Coronary artery (tissue), 2 donors: ENCODE measurements at regions not wholly inside any gene's neighbourhood (a gene's known extent, or its start where the extent isn't known, plus 50 kb on each side); places are given as distances from the start of the nearest gene placed in this dataset.

Experiments
- DNase-seq: peaks from one replicate; pipeline ENCODE4 v3.0.0-alpha.2; 2017; ENCODE audit warnings: low spot score
- H3K27ac ChIP-seq, 2 donors: fragments of 200-600 bp; sonication (generic); one replicate each; pipeline ENCODE4 v1.5.1; 2016 to 2019
- H3K4me3 ChIP-seq: fragments of 200-600 bp; sonication (generic); 2 replicates; pipeline ENCODE4 v1.5.1; 2016; ENCODE audit warnings: mild to moderate bottlenecking, moderate library complexity
- TF ChIP-seq, protein P1 (sequence below): fragments of 200-600 bp; sonication (generic); IDR thresholded peaks from one replicate; pipeline ENCODE4 v1.5.1; 2019; ENCODE audit warnings: antibody characterized with exemption

- DNase-seq, result no peak
- Histone ChIP-seq H3K4me3 (no peak overlapping the region), H3K27ac (no peak overlapping the region)
- TF ChIP-seq, protein P1, sequence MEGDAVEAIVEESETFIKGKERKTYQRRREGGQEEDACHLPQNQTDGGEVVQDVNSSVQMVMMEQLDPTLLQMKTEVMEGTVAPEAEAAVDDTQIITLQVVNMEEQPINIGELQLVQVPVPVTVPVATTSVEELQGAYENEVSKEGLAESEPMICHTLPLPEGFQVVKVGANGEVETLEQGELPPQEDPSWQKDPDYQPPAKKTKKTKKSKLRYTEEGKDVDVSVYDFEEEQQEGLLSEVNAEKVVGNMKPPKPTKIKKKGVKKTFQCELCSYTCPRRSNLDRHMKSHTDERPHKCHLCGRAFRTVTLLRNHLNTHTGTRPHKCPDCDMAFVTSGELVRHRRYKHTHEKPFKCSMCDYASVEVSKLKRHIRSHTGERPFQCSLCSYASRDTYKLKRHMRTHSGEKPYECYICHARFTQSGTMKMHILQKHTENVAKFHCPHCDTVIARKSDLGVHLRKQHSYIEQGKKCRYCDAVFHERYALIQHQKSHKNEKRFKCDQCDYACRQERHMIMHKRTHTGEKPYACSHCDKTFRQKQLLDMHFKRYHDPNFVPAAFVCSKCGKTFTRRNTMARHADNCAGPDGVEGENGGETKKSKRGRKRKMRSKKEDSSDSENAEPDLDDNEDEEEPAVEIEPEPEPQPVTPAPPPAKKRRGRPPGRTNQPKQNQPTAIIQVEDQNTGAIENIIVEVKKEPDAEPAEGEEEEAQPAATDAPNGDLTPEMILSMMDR, result no peak
Observed at GRCh38 chr5:148898413-148899075, 72.1 kb downstream of the ADRB2 start.

DNA sequence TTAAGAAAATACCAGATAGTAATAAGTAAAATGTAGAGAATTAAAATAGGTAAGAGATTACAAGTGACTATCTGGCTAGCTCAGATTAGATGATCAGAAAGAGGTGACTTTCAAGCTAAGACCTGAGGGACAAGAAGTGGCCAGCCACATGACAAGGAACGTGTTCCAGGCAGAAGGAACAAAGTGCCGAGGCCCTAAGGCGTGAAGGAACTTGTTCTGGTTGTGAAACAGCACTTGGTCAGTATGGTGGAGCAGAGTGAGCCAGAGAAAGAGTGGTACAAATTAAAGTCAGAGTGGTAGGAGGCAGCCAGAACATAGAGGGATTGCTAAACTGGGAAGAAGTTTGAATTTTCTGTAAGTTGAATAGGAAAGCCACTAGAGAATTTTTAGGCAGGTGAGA is 73.6 kb downstream of the ADRB2 start:
- no peak overlapping the region for H3K4me3 ChIP-seq
- TF ChIP-seq, protein P1, result no peak
- no peak overlapping the region for H3K27ac ChIP-seq
- no peak for DNase-seq

- Histone ChIP-seq H3K27ac (no peak overlapping the region), H3K4me3 (no peak overlapping the region)
- no peak for DNase-seq
- TF ChIP-seq, protein P1, result no peak
Observed at GRCh38 chr5:148902478-148902877, 76.1 kb downstream of the ADRB2 start.

DNA sequence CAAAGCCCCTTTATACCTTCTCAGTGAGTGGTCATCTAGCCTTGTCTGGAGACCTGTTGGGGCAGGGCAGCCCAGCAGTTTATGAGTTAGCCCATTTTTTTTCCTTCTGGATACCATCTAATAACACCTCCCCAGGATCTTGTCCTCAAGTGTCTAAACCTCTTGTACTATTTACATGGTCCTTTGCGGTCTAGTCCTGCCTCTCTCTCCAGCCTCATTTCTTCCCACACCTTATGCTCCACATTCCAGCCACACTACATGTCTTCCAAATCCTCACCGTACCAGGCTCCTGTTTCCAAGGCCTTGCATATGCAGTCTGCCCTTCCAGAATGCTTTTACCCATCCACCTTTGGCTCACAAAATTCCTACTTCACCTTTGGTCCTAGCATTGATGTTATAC is 77.2 kb downstream of the ADRB2 start:
- H3K4me3 ChIP-seq, result no peak overlapping the region
- H3K27ac ChIP-seq, result no peak overlapping the region
- DNase-seq, result no peak
- TF ChIP-seq, protein P1, result no peak

DNA sequence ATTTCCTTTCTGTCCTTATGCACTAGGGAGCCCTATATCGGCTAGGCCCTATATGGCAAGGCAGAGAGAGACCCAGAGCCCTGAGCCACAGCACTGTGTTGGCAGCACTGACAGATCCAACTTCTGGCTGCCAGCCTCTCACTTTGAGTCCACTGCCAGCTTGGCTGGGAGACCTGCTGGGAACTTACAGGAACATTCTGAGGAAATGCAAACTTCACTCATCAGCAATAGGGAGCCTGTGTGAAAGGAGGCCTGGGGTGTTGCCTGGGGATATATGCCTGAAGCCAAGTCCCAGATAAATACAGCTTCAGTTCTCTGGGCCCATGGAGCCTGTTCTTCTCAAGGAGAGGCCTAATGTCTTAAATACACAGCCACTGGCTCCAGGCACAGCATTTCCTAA is 78.0 kb downstream of the ADRB2 start:
- DNase-seq, result no peak
- Histone ChIP-seq H3K4me3 (no peak overlapping the region), H3K27ac (peak overlapping the region; percentile 13 to 31)
- TF ChIP-seq, protein P1, result no peak

- TF ChIP-seq, protein P1, result no peak
- Histone ChIP-seq H3K4me3 (no peak overlapping the region), H3K27ac (no peak overlapping the region)
- DNase-seq, result no peak
Observed at GRCh38 chr5:148905541-148905940, 79.1 kb downstream of the ADRB2 start.

DNA sequence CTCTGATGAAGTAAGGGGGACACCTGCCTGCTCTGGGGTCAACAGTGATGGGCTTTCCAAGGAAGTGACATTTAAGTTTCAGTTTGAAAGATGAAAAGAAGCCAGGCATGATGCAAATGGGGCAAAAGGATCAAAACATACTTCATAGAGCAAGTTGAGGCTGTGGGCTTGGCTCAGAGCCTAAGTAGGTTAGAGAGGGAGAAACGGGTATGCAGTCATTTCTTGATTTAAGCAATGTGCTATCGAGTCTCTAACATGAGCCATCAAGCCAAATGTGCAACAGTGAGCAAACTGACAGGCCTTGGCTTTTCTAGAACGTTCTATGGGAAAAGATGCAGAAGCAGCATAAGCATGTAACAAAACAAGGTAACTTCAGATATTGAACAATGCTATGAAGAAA is 80.6 kb downstream of the ADRB2 start:
- H3K4me3 ChIP-seq, result no peak overlapping the region
- no peak for DNase-seq
- H3K27ac ChIP-seq, result no peak overlapping the region
- TF ChIP-seq, protein P1, result no peak
